Activated T-helper 17 cell treated with anti-CD3 and anti-CD28 coated beads, Interleukin-2, amount 50 U/mL, for 72 hours (primary cell): ENCODE measurements at regions not wholly inside any gene's neighbourhood (a gene's known extent, or its start where the extent isn't known, plus 50 kb on each side); places are given as distances from the start of the nearest gene placed in this dataset.

Source experiments
- ATAC-seq: fragments of 150-1000 bp; cut with Tn5 transposase; replicated peaks from 2 replicates; pipeline ENCODE4 v1.10.0; 2021; ENCODE audit warnings: mild to moderate bottlenecking, moderate library complexity
- H3K27ac Mint-ChIP-seq: one replicate; pipeline ENCODE4 v1.8.0; 2022; ENCODE audit warnings: mixed read lengths
- H3K27me3 Mint-ChIP-seq: one replicate; pipeline ENCODE4 v1.8.0; 2022; ENCODE audit warnings: mixed read lengths
- H3K36me3 Mint-ChIP-seq: one replicate; pipeline ENCODE4 v1.8.0; 2022; ENCODE audit warnings: low read depth, mild to moderate bottlenecking, mixed read lengths
- H3K4me1 Mint-ChIP-seq: one replicate; pipeline ENCODE4 v1.8.0; 2022; ENCODE audit warnings: mixed read lengths
- H3K4me3 Mint-ChIP-seq: one replicate; pipeline ENCODE4 v1.8.0; 2022; ENCODE audit warnings: mild to moderate bottlenecking, mixed read lengths
- H3K9me3 Mint-ChIP-seq: one replicate; pipeline ENCODE4 v1.8.0; 2022; ENCODE audit warnings: mixed read lengths

DNA sequence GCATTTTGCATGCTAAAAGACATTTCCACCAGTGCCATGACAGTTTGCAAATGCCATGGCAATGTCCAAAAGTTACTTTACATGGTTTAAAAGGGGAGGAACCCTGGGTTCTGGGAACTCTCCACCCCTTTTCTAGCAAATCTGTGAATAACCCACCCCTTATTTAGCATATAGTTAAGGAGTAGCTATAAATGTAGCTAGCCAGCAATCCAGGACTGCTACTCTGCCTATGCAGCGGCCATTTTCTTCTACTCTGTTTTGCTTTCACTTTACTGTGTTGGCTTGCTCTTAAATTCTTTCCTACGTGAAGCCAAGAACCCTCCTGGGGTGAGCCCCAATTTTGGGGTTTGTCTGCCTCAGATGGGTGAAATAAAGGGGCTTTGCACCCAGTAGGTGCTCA lies 141.0 kb downstream of the PTPN11 start:
- ATAC-seq = no peak
- H3K27me3 Mint-ChIP-seq = no peaks in the 10 kb centered on the region
- H3K4me1 Mint-ChIP-seq = no peaks in the 10 kb centered on the region
- H3K4me3 Mint-ChIP-seq = no peak overlapping the region
- peaks cover 3% of the 10 kb centered on the region for H3K9me3 Mint-ChIP-seq
- no peak overlapping the region for H3K27ac Mint-ChIP-seq
- no peaks in the 10 kb centered on the region for H3K36me3 Mint-ChIP-seq

DNA sequence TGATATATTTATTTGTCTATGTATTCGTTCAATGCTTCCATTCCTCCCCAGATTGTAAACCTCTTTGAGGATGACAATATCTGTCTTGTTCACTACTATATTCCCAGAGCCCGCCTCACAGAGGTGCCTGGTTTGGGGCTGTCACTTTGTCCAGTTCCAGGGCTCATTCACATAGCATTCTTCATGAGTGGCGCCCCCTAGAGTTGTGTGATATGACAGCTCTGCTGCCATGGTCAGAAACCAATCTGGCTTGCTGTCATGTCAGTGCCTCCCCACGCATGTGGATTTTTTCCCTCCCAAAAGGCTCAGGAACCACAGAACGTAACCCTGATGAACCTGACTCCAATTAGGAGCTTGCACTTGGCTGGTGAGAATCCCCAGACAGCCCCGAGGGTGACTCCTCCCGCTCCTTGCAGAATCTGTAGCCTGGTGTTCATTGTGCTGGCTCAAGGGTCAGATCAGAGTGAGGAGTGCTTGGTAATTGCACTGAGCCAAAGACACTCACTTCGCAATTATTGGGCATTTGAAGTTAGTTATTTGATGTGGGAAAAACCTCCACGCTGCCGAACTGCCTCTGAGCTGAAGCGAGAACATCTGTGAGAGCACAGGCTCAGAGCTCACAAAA lies 145.5 kb downstream of the PTPN11 start:
- Mint-ChIP-seq H3K4me1 (no peaks in the 10 kb centered on the region), H3K4me3 (no peak overlapping the region), H3K9me3 (no peaks in the 10 kb centered on the region), H3K36me3 (no peaks in the 10 kb centered on the region), H3K27me3 (peaks cover 7% of the 10 kb centered on the region), H3K27ac (no peak overlapping the region)
- ATAC-seq = no peak

DNA sequence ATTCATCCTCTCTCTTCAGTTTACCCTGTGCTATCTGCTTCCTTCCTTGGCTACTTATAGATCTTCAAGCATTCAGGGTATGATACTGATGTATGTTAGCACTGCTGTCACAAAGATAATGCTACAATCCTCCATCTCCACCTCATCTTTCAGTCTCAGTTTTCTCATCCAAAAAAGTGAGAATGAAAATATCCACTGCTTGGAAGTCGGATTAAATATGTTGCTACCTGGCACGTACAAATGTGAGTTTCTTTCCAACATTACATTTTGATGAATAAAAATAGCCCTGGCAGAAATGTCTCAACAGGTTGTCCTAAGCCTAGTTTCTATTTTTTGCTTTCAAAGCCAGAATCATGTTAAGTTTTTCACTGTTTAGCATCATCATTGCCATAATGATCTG lies 149.9 kb downstream of the PTPN11 start:
- Mint-ChIP-seq H3K36me3 (no peaks in the 10 kb centered on the region), H3K9me3 (no peaks in the 10 kb centered on the region), H3K4me1 (no peaks in the 10 kb centered on the region), H3K4me3 (no peak overlapping the region), H3K27me3 (peaks cover 17% of the 10 kb centered on the region), H3K27ac (no peak overlapping the region)
- no peak for ATAC-seq

DNA sequence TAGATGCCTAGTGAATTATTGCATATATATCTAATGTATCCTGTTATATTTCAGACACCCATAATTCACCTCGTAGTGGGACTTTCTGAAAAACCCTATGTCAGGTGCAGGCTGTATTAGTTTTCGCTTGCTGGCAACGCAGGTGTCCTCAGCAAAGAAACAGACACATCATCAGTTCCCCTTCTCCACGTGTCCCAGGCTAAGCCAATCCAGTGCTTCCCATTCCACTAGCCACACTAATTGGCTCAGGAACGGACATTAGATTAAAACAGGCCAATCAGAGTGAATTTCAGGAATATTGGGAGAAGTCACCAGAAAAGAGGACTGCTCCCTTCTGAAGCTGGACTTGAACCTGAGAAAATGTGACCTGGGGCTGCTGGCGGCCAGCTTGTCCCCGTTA lies 151.3 kb downstream of the PTPN11 start:
- Mint-ChIP-seq H3K27me3 (peaks cover 17% of the 10 kb centered on the region), H3K27ac (no peak overlapping the region), H3K9me3 (no peaks in the 10 kb centered on the region), H3K4me3 (no peak overlapping the region), H3K36me3 (no peaks in the 10 kb centered on the region), H3K4me1 (no peaks in the 10 kb centered on the region)
- no peak for ATAC-seq

DNA sequence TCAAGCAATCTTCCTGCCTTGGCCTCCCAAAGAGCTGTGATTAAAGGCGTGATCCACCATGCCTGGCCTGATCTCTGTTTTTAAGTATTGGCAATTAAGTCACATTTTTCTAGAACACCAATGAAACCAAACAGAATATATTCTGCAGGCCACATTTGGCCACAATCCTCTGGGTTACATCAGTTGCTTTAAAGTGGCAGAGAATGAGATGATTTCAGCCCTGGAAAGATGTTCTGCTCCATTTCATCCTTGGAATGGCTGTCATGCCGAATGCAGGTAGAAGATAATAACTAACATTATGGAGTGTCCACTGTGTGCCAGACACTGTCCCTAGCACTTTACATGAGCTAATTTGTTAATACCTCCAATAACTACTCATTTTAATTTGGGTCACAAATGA lies 154.4 kb downstream of the PTPN11 start:
- H3K4me3 Mint-ChIP-seq = no peak overlapping the region
- no peaks in the 10 kb centered on the region for H3K9me3 Mint-ChIP-seq
- no peaks in the 10 kb centered on the region for H3K4me1 Mint-ChIP-seq
- H3K27me3 Mint-ChIP-seq = peaks cover 24% of the 10 kb centered on the region
- no peak for ATAC-seq
- H3K36me3 Mint-ChIP-seq = no peaks in the 10 kb centered on the region
- H3K27ac Mint-ChIP-seq = no peak overlapping the region

DNA sequence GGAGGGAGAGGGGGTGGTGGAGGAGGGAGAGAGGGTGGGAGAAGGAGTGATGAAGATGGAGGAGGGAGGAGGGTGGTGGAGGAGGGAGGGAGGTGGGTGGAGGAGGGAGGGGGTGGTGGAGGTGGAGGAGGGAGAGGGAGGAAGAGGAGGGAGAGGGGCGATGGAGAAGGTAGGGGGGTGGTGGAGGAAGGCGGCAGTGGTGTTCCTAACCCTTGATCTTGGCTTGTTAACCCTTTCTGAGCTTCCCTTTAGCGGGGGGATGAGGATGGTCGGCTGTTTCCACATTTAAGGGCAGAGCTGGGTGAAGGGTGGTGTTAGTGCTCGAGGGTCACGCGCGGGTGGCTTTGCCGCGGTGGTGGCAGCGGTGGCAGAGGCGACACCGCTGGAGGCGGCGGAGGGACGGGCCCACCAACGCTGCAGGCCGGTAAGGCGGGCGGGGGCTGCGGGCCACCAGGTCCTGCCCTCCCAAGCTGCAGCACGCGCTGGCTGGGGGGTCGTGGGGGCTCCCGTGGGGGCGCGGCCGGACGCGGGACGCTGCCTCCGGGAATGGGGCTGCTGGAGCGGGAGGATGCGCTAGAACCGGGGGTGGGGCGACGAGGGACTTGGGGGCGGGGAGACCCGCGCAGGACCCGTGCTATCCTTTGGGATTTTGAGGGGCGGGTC lies 156.3 kb downstream of the PTPN11 start:
- no peaks in the 10 kb centered on the region for H3K4me1 Mint-ChIP-seq
- H3K9me3 Mint-ChIP-seq = no peaks in the 10 kb centered on the region
- ATAC-seq = no peak
- H3K36me3 Mint-ChIP-seq = no peaks in the 10 kb centered on the region
- peaks cover 24% of the 10 kb centered on the region for H3K27me3 Mint-ChIP-seq
- H3K4me3 Mint-ChIP-seq = no peak overlapping the region
- no peak overlapping the region for H3K27ac Mint-ChIP-seq

DNA sequence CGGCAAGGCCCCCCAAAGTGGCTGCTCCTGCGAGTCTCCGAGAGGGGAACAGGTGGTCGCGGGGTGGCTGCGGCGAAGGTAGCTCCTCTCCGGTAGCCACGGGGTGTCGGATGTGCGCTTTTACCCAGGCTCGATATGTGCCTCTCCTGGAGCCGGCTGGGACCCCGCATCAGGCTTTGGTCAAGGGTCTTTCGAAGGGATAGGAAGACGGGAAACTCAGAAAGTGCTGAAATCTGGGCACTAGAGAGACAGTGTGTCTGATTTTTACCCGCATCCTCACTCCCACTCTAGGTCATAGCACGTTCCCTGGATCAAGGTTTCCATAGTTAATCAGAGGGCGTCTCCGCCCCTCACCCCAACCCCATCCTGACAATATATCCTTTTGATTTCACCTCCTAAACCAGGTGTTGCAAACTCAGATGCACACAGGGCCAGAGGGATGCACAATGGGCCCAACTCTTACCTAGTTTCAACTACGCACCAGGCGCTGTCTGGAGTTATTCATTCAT lies 156.9 kb downstream of the PTPN11 start:
- H3K4me1 Mint-ChIP-seq = no peaks in the 10 kb centered on the region
- H3K4me3 Mint-ChIP-seq = no peak overlapping the region
- H3K9me3 Mint-ChIP-seq = no peaks in the 10 kb centered on the region
- H3K36me3 Mint-ChIP-seq = no peaks in the 10 kb centered on the region
- H3K27me3 Mint-ChIP-seq = peaks cover 26% of the 10 kb centered on the region
- ATAC-seq = no peak
- no peak overlapping the region for H3K27ac Mint-ChIP-seq

DNA sequence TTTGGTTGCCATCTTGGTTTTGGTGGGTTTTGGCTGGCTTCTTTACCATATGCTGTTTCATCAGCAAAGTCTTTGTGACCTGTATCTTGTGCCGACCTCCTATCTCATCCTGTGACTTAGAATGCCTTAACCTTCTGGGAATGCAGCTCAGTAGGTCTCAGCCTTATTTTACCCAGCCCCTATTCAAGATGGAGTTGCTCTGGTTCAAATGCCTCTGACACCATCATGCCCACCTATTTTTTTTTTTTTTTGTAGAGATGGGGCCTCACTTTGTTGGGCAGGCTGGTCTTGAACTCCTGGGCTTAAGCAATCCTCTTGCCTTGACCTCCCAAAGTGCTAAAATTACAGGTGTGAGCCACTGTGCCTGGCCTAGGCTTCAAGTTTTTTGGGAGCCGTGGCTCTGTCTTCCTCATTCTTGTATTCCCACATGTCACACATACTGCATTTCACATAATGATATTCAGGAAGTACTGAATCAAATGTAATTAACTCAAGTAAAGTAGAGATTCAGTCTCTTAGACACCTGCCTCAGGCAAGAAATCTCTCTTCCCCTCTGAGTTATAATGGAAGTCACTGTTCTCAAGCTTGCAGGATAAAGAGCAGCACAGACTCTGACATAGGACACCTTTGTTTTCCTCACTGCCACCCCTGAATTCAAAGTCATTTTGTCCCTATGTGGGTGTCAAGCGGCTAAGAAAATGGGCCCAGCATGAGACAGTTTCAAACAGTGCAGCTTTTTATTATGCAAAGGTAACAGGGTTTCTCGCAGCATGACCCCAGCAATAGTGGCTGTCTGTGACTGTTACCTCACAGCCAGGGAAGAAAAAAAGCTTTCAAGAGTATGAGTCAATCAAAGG lies 159.0 kb downstream of the PTPN11 start:
- peaks cover 25% of the 10 kb centered on the region for H3K27me3 Mint-ChIP-seq
- no peaks in the 10 kb centered on the region for H3K36me3 Mint-ChIP-seq
- no peaks in the 10 kb centered on the region for H3K4me1 Mint-ChIP-seq
- H3K27ac Mint-ChIP-seq = no peak overlapping the region
- no peak overlapping the region for H3K4me3 Mint-ChIP-seq
- ATAC-seq = peak; percentile 50
- no peaks in the 10 kb centered on the region for H3K9me3 Mint-ChIP-seq

DNA sequence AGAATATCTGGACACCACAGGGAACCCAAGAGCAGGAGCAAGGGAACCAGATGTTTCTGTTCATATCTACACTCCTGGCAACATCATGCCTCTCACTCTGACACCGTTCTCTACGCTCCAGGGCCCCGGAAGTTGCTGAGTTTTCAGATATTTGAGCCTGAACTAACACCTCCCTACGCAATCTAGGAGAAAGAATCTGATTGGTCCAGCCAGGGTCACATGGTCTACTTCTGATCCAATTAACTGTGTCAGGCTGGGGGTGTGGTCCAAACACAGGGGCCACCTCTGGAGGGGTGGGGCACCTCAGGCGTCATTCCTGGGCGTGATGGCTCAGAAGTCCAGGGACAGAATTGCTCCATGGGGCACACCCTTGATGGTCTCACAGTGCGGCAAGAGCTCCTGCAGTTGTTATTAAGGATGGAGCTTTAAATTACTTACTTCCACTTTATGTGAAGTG lies 165.5 kb downstream of the PTPN11 start:
- H3K4me3 Mint-ChIP-seq = no peak overlapping the region
- ATAC-seq = no peak
- peaks cover 21% of the 10 kb centered on the region for H3K27me3 Mint-ChIP-seq
- H3K9me3 Mint-ChIP-seq = no peaks in the 10 kb centered on the region
- H3K4me1 Mint-ChIP-seq = peaks cover 5% of the 10 kb centered on the region
- no peaks in the 10 kb centered on the region for H3K36me3 Mint-ChIP-seq
- no peak overlapping the region for H3K27ac Mint-ChIP-seq

DNA sequence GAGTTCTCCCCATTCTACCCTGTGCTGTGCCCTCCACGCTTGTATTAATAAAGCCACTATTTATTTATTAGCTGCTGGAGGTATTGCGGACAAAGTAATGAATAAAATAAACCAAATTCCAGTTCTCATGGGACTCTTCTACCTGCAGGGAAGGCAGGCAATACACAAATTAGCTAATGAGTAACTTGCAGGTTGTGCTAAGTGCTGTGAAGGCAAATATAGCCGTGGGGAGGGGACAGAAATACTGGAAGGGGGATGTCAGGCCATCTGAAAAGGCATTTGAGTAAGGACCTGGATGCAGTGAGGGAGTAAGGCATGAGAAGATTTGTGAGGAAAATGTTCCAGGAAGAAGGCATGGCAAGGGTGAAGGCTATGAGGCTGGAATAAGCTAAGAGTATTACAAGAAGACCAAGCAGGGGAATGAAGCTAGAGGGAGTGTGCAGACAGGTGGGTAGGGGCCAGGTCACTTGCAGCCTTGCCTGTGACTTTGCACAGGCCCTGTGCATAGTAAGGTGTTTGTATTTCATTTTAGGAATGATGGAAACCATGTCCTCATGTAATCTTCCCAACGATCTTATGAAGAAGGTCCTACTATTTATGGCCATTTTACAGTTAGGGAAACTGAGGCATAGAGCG lies 167.5 kb downstream of the PTPN11 start:
- H3K4me3 Mint-ChIP-seq = no peak overlapping the region
- no peak for ATAC-seq
- no peaks in the 10 kb centered on the region for H3K9me3 Mint-ChIP-seq

DNA sequence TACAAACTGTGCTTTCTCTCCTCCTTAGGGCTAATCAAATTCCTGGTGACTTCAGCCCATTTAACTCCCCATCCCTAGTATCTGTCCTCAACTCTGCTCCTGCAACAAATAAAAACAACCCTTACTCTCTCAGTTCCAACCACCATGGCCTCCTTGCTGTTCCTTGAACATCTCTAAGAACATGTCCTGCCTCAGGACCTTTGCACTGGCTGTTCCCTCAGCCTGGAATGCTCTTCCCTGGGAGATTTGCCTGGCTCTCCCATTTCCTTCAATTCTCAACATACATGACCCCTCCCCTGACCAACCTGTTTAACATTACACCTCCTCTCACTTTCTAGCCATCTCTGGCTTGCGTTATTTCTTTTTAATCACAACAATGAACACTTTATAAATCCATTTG lies 170.5 kb downstream of the PTPN11 start:
- Mint-ChIP-seq H3K36me3 (no peaks in the 10 kb centered on the region), H3K4me3 (no peak overlapping the region), H3K4me1 (peaks cover 5% of the 10 kb centered on the region), H3K27me3 (peaks cover 12% of the 10 kb centered on the region), H3K27ac (no peak overlapping the region), H3K9me3 (no peaks in the 10 kb centered on the region)
- ATAC-seq = no peak

More for the DNA sequence above, 167.5 kb downstream of the PTPN11 start:
- Mint-ChIP-seq H3K27ac (no peak overlapping the region), H3K36me3 (no peaks in the 10 kb centered on the region), H3K27me3 (peaks cover 19% of the 10 kb centered on the region), H3K4me1 (peaks cover 5% of the 10 kb centered on the region)

DNA sequence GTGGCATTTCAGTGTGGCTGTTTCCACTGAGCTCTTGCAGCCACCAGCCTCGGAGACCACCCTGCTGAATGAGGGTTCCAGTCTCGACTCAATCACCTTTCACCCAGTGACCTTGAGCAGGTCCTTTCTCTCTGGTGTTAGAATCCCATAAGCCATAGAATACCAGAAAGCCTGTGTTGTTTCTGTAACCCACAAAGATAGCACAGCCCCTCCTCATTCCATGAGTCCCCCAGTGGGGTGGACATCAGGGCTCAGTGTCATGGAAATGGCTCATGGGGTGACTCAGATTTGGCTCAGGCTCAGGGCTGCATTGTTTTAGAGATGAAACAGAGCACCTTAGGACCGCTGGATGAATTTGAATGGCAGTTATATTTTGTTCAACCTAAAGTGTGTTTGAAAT lies 171.5 kb downstream of the PTPN11 start:
- H3K4me1 Mint-ChIP-seq = peaks cover 5% of the 10 kb centered on the region
- H3K27me3 Mint-ChIP-seq = peaks cover 15% of the 10 kb centered on the region
- no peaks in the 10 kb centered on the region for H3K36me3 Mint-ChIP-seq
- H3K27ac Mint-ChIP-seq = no peak overlapping the region
- H3K9me3 Mint-ChIP-seq = no peaks in the 10 kb centered on the region
- ATAC-seq = no peak
- H3K4me3 Mint-ChIP-seq = no peak overlapping the region

DNA sequence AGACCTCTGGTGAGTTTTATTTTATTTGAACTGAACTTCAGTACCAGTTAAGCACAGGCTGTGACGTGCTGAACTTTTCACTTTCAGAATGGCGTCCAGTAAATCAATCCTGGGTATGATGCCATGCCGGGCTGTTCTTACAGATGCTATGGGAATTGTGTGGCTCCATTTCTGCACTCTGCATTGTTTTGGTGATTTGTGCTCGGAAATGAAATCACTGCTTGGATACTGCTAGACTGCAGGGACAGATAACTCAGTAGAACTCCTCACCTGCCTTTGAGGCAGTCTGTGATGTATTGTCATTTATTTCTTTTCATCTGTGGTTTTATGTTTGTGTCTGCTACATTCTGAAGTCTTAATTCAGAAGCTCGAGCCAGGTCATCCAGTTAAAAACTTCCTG lies 172.7 kb downstream of the PTPN11 start:
- no peaks in the 10 kb centered on the region for H3K36me3 Mint-ChIP-seq
- no peaks in the 10 kb centered on the region for H3K9me3 Mint-ChIP-seq
- peaks cover 23% of the 10 kb centered on the region for H3K27me3 Mint-ChIP-seq
- no peak overlapping the region for H3K4me3 Mint-ChIP-seq
- no peak for ATAC-seq
- H3K27ac Mint-ChIP-seq = no peak overlapping the region
- peaks cover 5% of the 10 kb centered on the region for H3K4me1 Mint-ChIP-seq

DNA sequence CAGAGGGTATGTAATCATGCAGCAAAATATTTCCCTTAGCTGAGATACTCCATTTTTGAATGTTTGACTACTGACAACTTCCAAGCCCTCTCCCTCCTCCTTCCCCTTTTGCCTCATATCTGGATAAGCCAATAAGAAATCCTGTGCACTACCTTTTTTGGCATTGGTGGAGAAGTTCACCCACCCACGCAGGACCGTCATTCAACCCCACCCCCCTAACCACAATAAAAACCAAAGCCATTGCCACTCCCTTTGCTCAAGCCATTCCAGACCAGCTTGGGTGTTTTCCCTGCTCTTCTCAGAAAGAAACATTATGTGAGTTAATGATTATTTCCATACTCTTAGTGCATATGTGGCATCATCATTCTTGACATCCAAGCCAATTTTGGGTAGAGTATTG lies 176.7 kb downstream of the PTPN11 start:
- H3K27ac Mint-ChIP-seq = no peak overlapping the region
- no peak overlapping the region for H3K4me3 Mint-ChIP-seq
- no peaks in the 10 kb centered on the region for H3K36me3 Mint-ChIP-seq
- ATAC-seq = no peak
- peaks cover 3% of the 10 kb centered on the region for H3K9me3 Mint-ChIP-seq
- no peaks in the 10 kb centered on the region for H3K4me1 Mint-ChIP-seq
- peaks cover 38% of the 10 kb centered on the region for H3K27me3 Mint-ChIP-seq
